K562 (cell line): ENCODE measurements at regions not wholly inside any gene's neighbourhood (a gene's known extent, or its start where the extent isn't known, plus 50 kb on each side); places are given as distances from the start of the nearest gene placed in this dataset.

Source experiments
- ATAC-seq: fragments of 200-7000 bp; cut with Tn5 transposase; 3 replicates; pipeline ENCODE4 v1.9.1; 2020; ENCODE audit warnings: moderate library complexity
- BruUV-seq: library from RNA; stranded (reverse); fragments of 400-500 nt; replicated peaks from 2 replicates; lab custom pipeline; 2021; lab: Mats Ljungman, UMichigan
- CTCF ChIA-PET: fragments of 300-600 bp; formaldehyde crosslinking; extraction: SDS; loops from one replicate; lab custom pipeline; 2021; ENCODE audit warnings: low intra/inter-chr PET ratio; lab: Yijun Ruan, JAX
- POLR2A ChIA-PET: fragments of 300-600, 350-650 bp; sonication (Branson Sonifier 250); formaldehyde crosslinking; extraction: SDS; loops from one replicate; lab custom pipeline; 2021; ENCODE audit warnings: antibody characterized with exemption, inconsistent platforms; lab: Yijun Ruan, JAX
- DNase-seq, 4 experiments: peaks; one replicate each; pipeline versions ENCODE4 v3.0.0 to v3.0.0-alpha.2; 2011 to 2018; ENCODE audit warnings: low spot score in 3 of 4, mixed read lengths in 3 of 4; ENCODE audit errors: extremely low read depth in 1 of 4
- FAIRE-seq: peaks from 2 replicates; lab custom pipeline; 2011; peaks lifted over from hg19 to GRCh38; lab: Jason Lieb, UNC
- H2AFZ ChIP-seq: 2 replicates; pipeline ENCODE4 v1.6.0; 2011; ENCODE audit warnings: low read depth, low read length, control low read depth, inconsistent platforms
- H3K27ac ChIP-seq: fragments of 200-600 bp; 3 replicates; pipeline ENCODE4 v1.8.0; 2011; ENCODE audit warnings: low read depth, mild to moderate bottlenecking, control low read depth, inconsistent platforms, low read length, moderate library complexity, mixed read lengths; ENCODE audit errors: extremely low read depth
- H3K27me3 ChIP-seq, 2 experiments: fragments of 300-600 bp in 1 of 2; 2 replicates in 1 of 2; 3 replicates in 1 of 2; pipeline versions ENCODE4 v1.6.0 to v1.8.0; 2011; ENCODE audit warnings: inconsistent platforms in 2 of 2, low read length in 2 of 2, mild to moderate bottlenecking in 1 of 2, mixed read lengths in 1 of 2, moderate library complexity in 1 of 2; ENCODE audit not compliant: control insufficient read depth in 2 of 2, insufficient read depth in 2 of 2
- H3K36me3 ChIP-seq: fragments of 300-600 bp; 3 replicates; pipeline ENCODE4 v1.8.0; 2011; ENCODE audit warnings: mild to moderate bottlenecking, low read length, inconsistent platforms; ENCODE audit not compliant: control insufficient read depth, insufficient read depth
- H3K4me1 ChIP-seq, 2 experiments: fragments of 200-600 bp in 1 of 2; replicated peaks in 1 of 2; 2 replicates in 1 of 2; 3 replicates in 1 of 2; pipeline versions ENCODE4 v1.5.1 to v1.8.0; 2011; ENCODE audit warnings: inconsistent platforms in 2 of 2, low read length in 2 of 2, mild to moderate bottlenecking in 1 of 2, mixed read lengths in 1 of 2, moderate library complexity in 1 of 2; ENCODE audit not compliant: control insufficient read depth in 2 of 2, insufficient read depth in 2 of 2
- H3K4me2 ChIP-seq: 2 replicates; pipeline ENCODE4 v1.6.1; 2011; ENCODE audit warnings: low read length, control low read depth, inconsistent platforms, mixed read lengths; ENCODE audit not compliant: insufficient read depth
- H3K4me3 ChIP-seq: fragments of 200-600 bp; sonication (generic), shearing (Covaris generic); 2 replicates; pipeline ENCODE4 v1.5.1; 2016; ENCODE audit warnings: control low read depth, inconsistent platforms
- H3K79me2 ChIP-seq: fragments of 200-600 bp; 3 replicates; pipeline ENCODE4 v1.8.0; 2011; ENCODE audit warnings: low read length, inconsistent platforms; ENCODE audit not compliant: control insufficient read depth, insufficient read depth
- H3K9ac ChIP-seq, 2 experiments: 2 replicates each; pipeline versions ENCODE4 v1.6.0 to v1.6.1; 2011; ENCODE audit warnings: low read depth in 2 of 2, low read length in 2 of 2, control low read depth in 1 of 2, inconsistent platforms in 1 of 2, mild to moderate bottlenecking in 1 of 2, mixed read lengths in 1 of 2; ENCODE audit not compliant: insufficient read depth in 1 of 2
- H3K9me1 ChIP-seq: one replicate; pipeline ENCODE4 v1.6.0; 2011; ENCODE audit warnings: inconsistent platforms, mild to moderate bottlenecking, low read length, moderate library complexity; ENCODE audit not compliant: control insufficient read depth, insufficient read depth
- H3K9me3 ChIP-seq: replicated peaks from 2 replicates; pipeline ENCODE4 v1.5.1; 2011; ENCODE audit warnings: low read depth, low read length, inconsistent platforms; ENCODE audit not compliant: control insufficient read depth, insufficient read depth
- H4K20me1 ChIP-seq: replicated peaks from 2 replicates; pipeline ENCODE4 v1.6.1; 2011; ENCODE audit warnings: low read length, inconsistent platforms, mixed read lengths; ENCODE audit not compliant: control insufficient read depth, insufficient read depth
- GATAD2B ChIP-seq: fragments of 450-650 bp; IDR thresholded peaks from 2 replicates; pipeline ENCODE4 v1.6.1; 2017; ENCODE audit warnings: mild to moderate bottlenecking, borderline replicate concordance
- HMG20A ChIP-seq: fragments of 450-650 bp; formaldehyde crosslinking; conservative IDR thresholded peaks from 2 replicates; pipeline ENCODE4 v1.4.0; 2020; ENCODE audit warnings: mild to moderate bottlenecking, mixed read lengths
- JUND ChIP-seq, 2 experiments: IDR thresholded peaks; 2 replicates in 1 of 2; 3 replicates in 1 of 2; pipeline ENCODE4 v1.6.1; 2011; ENCODE audit warnings: borderline replicate concordance in 2 of 2, low read depth in 2 of 2, low read length in 2 of 2, improper control_type of control experiment in 1 of 2, missing biosample characterization in 1 of 2, missing genetic modification characterization in 1 of 2, missing genetic modification reagents in 1 of 2
- MCM2 ChIP-seq: fragments of 450-650 bp; IDR thresholded peaks from 2 replicates; pipeline ENCODE4 v1.6.1; 2017; ENCODE audit warnings: low read depth, mild to moderate bottlenecking
- MECOM ChIP-seq: fragments of 250-450 bp; sonication (Bioruptor Pico); IDR thresholded peaks from 2 replicates; pipeline ENCODE4 v1.8.0; 2022; ENCODE audit warnings: inconsistent platforms
- PTRF ChIP-seq: fragments of 450-650 bp; IDR thresholded peaks from 2 replicates; pipeline ENCODE4 v1.6.1; 2016; ENCODE audit warnings: mild to moderate bottlenecking, missing genetic modification characterization, missing compliant biosample characterization
- TCFL5 ChIP-seq: fragments of 250-450 bp; sonication (Bioruptor Pico); conservative IDR thresholded peaks from 2 replicates; pipeline ENCODE4 v1.6.1; 2021; ENCODE audit warnings: mild to moderate bottlenecking, moderate library complexity, matching md5 sums
- WHSC1 ChIP-seq: IDR thresholded peaks from one replicate; pipeline ENCODE4 v1.6.1; 2012; ENCODE audit warnings: low read length, control low read depth, inconsistent platforms
- ZNF212 ChIP-seq: fragments of 450-650 bp; formaldehyde crosslinking; IDR thresholded peaks from 2 replicates; pipeline ENCODE4 v1.4.0; 2020; ENCODE audit warnings: mild to moderate bottlenecking
- ZNF239 ChIP-seq: fragments of 250-450 bp; sonication (Bioruptor Pico); IDR thresholded peaks from 2 replicates; pipeline ENCODE4 v1.4.0; 2020; ENCODE audit warnings: mild to moderate bottlenecking
- WGBS: fragments of 100-300 bp; shearing (Covaris generic); methylation state at CpG from one replicate; pipeline ENCODE4 v1.1.6; 2016; ENCODE audit warnings: low coverage, mixed read lengths; ENCODE audit not compliant: insufficient coverage; ENCODE audit errors: missing lambda C conversion rate; 5-methylcytosine and 5-hydroxymethylcytosine counted together
- in situ Hi-C: fragments of 300-500 bp; cut with MboI; formaldehyde crosslinking; loops from 4 replicates; pipeline ENCODE4 v1.15.0; 2018; ENCODE audit warnings: inconsistent platforms, mixed read lengths
- intact Hi-C: fragments of 100-400 bp; cut with micrococcal nuclease; formaldehyde crosslinking; loops from 2 replicates; pipeline ENCODE4 v1.14.2; 2022
- TF ChIP-seq, protein P1 (sequence below): fragments of 450-650 bp; formaldehyde crosslinking; IDR thresholded peaks from 2 replicates; pipeline ENCODE4 v1.4.0; 2022; ENCODE audit warnings: mild to moderate bottlenecking, moderate library complexity

DNA sequence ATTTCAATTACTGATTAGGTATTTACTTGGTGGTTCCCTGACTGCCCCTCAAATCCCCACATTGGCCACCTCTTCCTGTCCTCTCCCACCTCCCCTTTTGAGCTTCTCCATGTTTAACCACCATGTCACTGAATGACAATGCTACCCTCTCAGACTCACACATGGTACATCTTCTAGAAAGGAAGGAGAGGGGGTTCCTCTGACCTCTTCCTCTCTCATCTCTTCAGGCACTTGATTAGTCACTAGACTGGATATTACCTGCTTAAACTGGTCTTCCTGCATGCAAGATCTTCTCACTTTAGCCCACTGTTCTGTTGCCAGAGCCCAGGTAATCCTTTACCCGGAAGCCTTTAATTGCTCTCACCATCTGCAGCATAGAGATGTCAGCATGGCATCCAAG is 64.9 kb downstream of the DIPK2A start:
- POLR2A ChIA-PET: no interaction called here
- ATAC-seq: no peak
- no peak overlapping the region for H2AFZ ChIP-seq
- in situ Hi-C loops: no loop called here
- H4K20me1 ChIP-seq: no peaks in the 10 kb centered on the region
- H3K4me2 ChIP-seq: no peak overlapping the region
- no peaks in the 10 kb centered on the region for H3K9me3 ChIP-seq
- TF ChIP-seq, protein P1, sequence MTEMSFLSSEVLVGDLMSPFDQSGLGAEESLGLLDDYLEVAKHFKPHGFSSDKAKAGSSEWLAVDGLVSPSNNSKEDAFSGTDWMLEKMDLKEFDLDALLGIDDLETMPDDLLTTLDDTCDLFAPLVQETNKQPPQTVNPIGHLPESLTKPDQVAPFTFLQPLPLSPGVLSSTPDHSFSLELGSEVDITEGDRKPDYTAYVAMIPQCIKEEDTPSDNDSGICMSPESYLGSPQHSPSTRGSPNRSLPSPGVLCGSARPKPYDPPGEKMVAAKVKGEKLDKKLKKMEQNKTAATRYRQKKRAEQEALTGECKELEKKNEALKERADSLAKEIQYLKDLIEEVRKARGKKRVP: no peak
- TF ChIP-seq ZNF239 (CRISPR knock-in tag) (no peak), ZNF212 (no peak), MCM2 (no peak), WHSC1 (no peak), TCFL5 (CRISPR knock-in tag) (no peak), PTRF (no peak), HMG20A (no peak), GATAD2B (no peak), JUND (IDR thresholded peaks at IDR 0.05; ENCODE audit: borderline replicate concordance, low read depth, low read length) (no peak), JUND (tag; IDR thresholded peaks at IDR 0.05; ENCODE audit: borderline replicate concordance, low read depth, low read length) (no peak), MECOM (CRISPR knock-in tag) (no peak)
- TF ChIP-seq, all 486 proteins: peak for 0
- H3K4me3 ChIP-seq: no peak overlapping the region
- no TSS peak for BruUV-seq
- no peaks in the 10 kb centered on the region for H3K79me2 ChIP-seq
- no peaks in the 10 kb centered on the region for H3K9me1 ChIP-seq
- 0% methylated on average over 1 of the region's 1 CpG for WGBS
- intact Hi-C loops: no loop called here
- DNase-seq: no peak
- FAIRE-seq: no peak
- H3K27me3 ChIP-seq: no peaks in the 10 kb centered on the region
- no peak overlapping the region for H3K9ac ChIP-seq
- H3K4me1 ChIP-seq: no peaks in the 10 kb centered on the region
- no peak overlapping the region for H3K27ac ChIP-seq
- CTCF ChIA-PET: no interaction called here
- no peaks in the 10 kb centered on the region for H3K36me3 ChIP-seq
